NCI-H1930 (cell line): ENCODE measurements at regions not wholly inside any gene's neighbourhood (a gene's known extent, or its start where the extent isn't known, plus 50 kb on each side); places are given as distances from the start of the nearest gene placed in this dataset.

ENCODE experiments used
- DNase-seq, 2 experiments: peaks; one replicate each; lab custom pipeline; 2025; lab: John Stamatoyannopoulos, UW

GRCh38 chr12:115461401-115461800 lies 777.4 kb upstream of the TBX3 start:
- DNase-seq = no peak

GRCh38 chr12:115457798-115458197 lies 773.8 kb upstream of the TBX3 start:
- DNase-seq = no peak

DNA sequence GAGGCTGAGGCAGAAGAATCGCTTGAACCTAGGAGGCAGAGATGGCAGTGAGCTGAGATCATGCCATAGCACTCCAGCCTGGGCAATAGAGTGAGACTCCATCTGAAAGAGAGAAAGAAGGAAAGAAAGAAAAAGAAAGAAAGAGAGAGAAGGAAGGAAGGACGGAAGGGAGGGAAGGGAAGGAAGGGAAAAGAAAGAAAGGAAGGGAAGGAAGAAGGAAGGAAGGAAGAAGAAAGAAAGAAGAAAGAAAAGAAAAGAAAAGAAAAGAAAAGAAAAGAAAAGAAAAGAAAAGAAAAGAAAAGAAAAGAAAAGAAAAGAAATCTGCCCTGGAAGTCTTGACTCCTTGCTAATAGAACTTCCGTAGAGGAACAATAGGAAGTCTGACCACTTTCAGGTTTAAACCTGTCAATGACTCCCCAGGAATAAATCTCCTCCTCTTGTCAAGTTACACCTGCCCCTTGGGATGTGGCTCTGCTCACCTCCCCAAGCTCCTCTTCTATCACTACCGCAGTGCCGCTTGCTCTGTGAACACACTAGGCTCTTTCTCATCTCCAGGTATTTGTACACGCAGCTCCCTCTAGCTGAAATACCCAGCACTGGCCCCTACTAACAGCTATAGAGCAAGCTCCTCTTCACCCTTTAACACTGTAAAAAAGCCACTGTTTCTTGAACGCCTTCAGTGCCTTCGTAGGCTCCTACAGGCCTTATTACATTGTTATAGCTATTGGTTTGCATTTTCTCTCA lies 773.1 kb upstream of the TBX3 start:
- DNase-seq = no peak

DNA sequence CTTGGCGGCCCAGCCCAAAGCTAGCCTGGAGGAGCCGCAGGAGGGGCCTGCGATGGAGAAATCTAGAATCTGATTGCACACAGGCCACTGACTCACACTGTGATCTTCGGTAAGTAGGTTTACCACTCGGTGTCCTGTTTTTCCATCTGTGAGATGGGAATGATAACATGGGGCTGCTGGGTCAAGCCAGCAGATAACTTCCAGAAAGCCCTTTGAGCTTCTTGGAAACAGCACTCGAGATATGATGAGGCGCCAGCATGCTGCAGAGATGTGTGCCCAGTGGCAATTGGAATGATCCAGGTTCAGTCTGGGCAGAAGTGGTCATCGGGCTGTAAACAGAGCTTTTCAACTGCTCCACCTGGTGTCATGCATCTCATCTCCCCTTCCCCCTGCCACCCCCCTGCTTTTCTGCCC lies 771.3 kb upstream of the TBX3 start:
- no peak for DNase-seq

GRCh38 chr12:115452751-115453281 lies 768.8 kb upstream of the TBX3 start:
- no peak for DNase-seq

- DNase-seq = peak; percentile 27 to 76
Observed at GRCh38 chr12:115451780-115452736, 768.1 kb upstream of the TBX3 start.

DNA sequence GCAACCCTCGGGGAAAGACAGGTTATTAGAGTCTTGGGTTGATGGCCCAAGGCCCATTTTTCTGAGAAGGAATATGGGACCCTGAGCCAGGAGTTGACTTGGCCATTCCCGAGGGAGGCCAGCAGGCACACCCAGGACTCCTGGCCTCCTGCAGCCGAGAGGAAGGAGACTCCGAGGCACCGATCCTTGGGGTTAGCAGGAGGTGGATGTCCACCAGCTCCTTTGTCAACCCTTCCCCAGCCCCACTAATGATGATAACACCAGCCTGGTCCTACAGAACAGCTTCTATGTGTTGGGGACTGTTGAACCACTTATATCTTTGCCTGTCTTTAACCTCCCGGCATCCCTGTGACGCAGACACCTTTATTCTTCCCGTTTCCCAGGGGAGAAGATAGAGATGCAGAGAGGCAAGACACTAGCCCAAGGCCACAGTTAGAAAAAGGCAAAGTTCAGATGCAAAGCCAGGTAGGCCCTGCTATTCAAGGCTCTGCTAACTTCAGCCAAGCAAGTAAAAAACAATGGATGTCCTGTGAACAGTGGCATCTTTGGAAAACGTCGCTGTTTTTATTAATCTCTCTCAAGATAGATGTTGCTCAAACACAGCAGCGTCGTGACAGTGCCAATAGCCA lies 767.3 kb upstream of the TBX3 start:
- no peak for DNase-seq

- DNase-seq = no peak
Observed at GRCh38 chr12:115450710-115451109, 766.7 kb upstream of the TBX3 start.

DNA sequence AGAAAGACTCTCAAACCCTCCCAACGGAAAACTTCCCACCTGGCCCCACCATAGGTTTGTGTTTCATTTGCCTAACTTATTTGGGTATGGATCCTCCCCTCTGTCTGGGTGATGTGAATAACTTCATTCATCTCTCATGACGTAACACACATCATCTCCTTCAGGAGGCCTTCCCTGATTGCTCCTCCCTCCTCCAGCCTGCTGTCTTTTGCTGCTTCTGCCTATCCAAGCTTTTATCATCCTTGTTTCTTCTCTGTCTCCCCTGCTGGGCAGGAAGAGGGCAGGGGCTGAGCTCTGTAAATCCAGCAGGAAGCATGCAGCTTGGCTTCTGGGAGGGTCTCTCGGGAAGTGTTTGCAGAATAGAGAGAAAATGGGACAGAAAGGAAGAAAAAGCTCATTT lies 766.0 kb upstream of the TBX3 start:
- no peak for DNase-seq

DNA sequence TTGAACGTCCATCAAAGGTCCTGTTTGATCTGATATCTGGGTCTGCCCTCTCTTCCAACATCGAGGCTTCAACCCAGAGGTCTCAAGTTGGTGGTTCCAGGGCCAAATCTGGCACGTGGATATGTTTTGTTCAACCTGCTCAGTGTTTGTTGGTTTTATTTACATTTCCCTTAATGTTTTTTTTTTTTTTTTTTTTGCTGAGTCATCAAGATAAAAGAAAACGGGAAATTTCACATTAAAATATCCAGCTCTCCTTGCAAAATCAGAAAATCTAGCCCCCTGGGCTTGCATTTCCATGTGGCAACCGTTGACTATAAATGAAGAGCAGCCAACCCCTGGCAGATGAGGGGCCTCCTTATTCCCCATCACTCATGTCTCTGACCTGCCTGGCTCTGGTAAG lies 765.6 kb upstream of the TBX3 start:
- no peak for DNase-seq

GRCh38 chr12:115444346-115444745 lies 760.4 kb upstream of the TBX3 start:
- DNase-seq = no peak

GRCh38 chr12:115443351-115443938 lies 759.5 kb upstream of the TBX3 start:
- no peak for DNase-seq

GRCh38 chr12:115440438-115440837 lies 756.5 kb upstream of the TBX3 start:
- DNase-seq = no peak

- DNase-seq = no peak
Observed at GRCh38 chr12:115439008-115439601, 755.1 kb upstream of the TBX3 start.

- DNase-seq = no peak
Observed at GRCh38 chr12:115438314-115438713, 754.3 kb upstream of the TBX3 start.

GRCh38 chr12:115437061-115437567 lies 753.1 kb upstream of the TBX3 start:
- DNase-seq = no peak

- DNase-seq = no peak
Observed at GRCh38 chr12:115433014-115433634, 749.1 kb upstream of the TBX3 start.

DNA sequence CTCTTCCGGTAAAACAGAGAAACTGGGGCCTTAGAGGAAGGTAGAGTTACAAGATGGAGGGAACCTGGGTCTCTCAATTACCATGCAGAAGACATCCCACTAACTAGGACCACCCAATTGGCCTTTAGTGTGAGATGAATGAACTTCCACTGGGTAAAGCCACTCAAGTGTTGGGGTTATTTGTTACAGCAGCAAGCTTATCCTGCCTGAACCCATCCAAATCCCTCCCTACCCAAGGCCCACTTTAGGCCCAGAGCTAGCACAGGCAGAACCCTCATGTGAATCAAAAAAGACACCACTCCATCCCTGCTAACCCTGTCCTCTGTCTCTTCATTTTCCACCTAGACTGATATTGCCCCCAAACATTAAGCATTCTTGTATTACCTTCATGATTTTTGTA lies 746.7 kb upstream of the TBX3 start:
- DNase-seq = no peak

GRCh38 chr12:115426732-115427131 lies 742.8 kb upstream of the TBX3 start:
- DNase-seq = no peak

- DNase-seq = no peak
Observed at GRCh38 chr12:115424003-115424402, 740.0 kb upstream of the TBX3 start.

DNA sequence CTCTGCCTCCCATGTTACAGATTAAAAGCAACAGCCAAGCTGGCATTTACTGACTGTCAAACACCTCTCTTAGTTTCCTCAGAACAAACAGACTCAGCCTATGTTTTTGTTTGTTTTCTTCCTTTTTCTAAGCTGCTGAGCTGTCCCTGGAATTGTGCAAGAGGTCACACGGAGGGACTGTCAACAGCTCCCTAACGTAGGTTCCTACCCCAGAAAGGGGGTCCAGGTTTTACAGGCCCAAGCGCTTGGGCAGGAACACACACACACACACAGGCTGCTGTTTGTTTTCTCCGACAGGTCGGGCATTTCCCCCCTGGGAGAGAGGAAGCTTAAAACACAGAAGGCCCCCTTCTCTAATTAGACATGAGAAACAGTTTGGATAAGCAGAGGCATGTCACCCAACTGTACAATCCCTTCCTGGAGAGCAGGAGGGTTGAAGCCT lies 739.6 kb upstream of the TBX3 start:
- DNase-seq = no peak
